ENCODE measurements at regions not wholly inside any gene's neighbourhood (a gene's known extent, or its start where the extent isn't known, plus 50 kb on each side); places are given as distances from the start of the nearest gene placed in this dataset.

- no peak overlapping the region for H3K27ac ChIP-seq
- H3K36me3 ChIP-seq = no peaks in the 10 kb centered on the region
- peaks cover 0 to 7% (median 0%) of the 10 kb centered on the region in 4 donors for H3K4me1 ChIP-seq
- H3K4me3 ChIP-seq = no peak overlapping the region
- H3K9me3 ChIP-seq = no peaks in the 10 kb centered on the region
- intact Hi-C loops (cut with DNase I; ENCODE audit: low total_unique reads) = no loop called here
- DNase-seq = no peak
- no peaks in the 10 kb centered on the region for H3K27me3 ChIP-seq
- no peak for TF ChIP-seq CTCF (IDR thresholded peaks at IDR 0.05)
Observed at GRCh38 chr6:21961226-21961625, 335.6 kb downstream of the PRL start.

DNA sequence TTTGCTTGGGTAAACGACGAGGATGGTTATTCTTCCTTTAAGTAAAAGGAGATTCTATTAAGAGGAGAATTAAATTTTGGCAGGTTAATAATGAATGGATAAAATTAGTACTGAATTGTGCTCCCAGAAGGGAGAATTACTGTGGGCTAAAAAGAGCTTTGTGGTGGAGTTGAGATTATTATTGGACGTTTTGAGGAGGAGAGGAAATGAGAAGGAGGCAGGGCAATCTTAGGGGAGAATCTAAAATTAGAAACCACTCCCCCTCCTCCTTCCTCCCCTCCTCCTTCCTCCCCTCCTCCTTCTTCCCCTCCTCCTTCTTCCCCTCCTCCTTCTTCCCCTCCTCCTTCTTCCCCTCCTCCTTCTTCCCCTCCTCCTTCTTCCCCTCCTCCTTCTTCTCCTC is 331.8 kb downstream of the PRL start:
- H3K4me3 ChIP-seq = no peak overlapping the region
- no peaks in the 10 kb centered on the region for H3K36me3 ChIP-seq
- TF ChIP-seq CTCF (IDR thresholded peaks at IDR 0.05) = no peak
- H3K27me3 ChIP-seq = no peaks in the 10 kb centered on the region
- H3K27ac ChIP-seq = no peak overlapping the region
- H3K9me3 ChIP-seq = no peaks in the 10 kb centered on the region
- peaks cover 0 to 7% (median 0%) of the 10 kb centered on the region in 4 donors for H3K4me1 ChIP-seq
- intact Hi-C loops (cut with DNase I; ENCODE audit: low total_unique reads) = no loop called here
- DNase-seq = no peak

DNA sequence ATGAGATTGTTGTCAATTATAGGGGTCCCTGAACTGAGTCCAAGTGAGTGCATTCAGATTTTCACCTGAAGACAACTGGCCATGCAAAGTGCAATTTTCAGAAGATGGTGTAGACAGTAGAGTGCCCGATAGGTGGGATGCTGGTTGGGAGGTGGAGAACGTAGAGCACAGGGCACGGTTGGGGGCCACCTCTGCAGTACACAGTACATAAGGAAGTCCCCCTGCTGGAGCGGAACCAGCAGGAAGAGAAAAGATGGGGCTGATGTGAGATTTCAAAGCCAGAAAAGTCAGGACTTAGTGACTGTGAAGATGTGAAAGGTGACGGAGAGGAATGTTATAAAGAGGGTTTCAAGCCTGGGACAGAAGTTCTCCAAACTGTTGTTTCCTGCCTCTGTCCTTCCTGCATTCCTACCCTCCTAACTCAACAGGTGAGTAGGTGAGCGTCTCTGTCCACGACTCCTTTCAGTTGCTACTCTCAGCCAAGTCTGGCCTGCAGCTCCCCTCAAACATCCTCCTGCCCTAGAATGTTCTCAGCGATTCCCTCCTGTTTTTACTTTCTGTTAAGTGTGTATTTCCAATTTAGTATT is 330.8 kb downstream of the PRL start:
- DNase-seq = no peak
- no peak overlapping the region for H3K4me3 ChIP-seq
- intact Hi-C loops (cut with DNase I; ENCODE audit: low total_unique reads) = no loop called here
- peaks cover 0 to 7% (median 0%) of the 10 kb centered on the region in 4 donors for H3K4me1 ChIP-seq
- no peaks in the 10 kb centered on the region for H3K36me3 ChIP-seq
- TF ChIP-seq CTCF (IDR thresholded peaks at IDR 0.05) = no peak
- H3K27ac ChIP-seq = no peak overlapping the region
- no peaks in the 10 kb centered on the region for H3K9me3 ChIP-seq
- H3K27me3 ChIP-seq = no peaks in the 10 kb centered on the region

GRCh38 chr6:21967056-21967974 is 329.5 kb downstream of the PRL start:
- intact Hi-C loops (cut with DNase I; ENCODE audit: low total_unique reads) = no loop called here
- H3K4me1 ChIP-seq = peaks cover 0 to 7% (median 0%) of the 10 kb centered on the region in 4 donors
- TF ChIP-seq CTCF (IDR thresholded peaks at IDR 0.05) = no peak
- no peak for DNase-seq
- no peak overlapping the region for H3K4me3 ChIP-seq
- H3K36me3 ChIP-seq = no peaks in the 10 kb centered on the region
- H3K9me3 ChIP-seq = no peaks in the 10 kb centered on the region
- no peaks in the 10 kb centered on the region for H3K27me3 ChIP-seq
- H3K27ac ChIP-seq = no peak overlapping the region

DNA sequence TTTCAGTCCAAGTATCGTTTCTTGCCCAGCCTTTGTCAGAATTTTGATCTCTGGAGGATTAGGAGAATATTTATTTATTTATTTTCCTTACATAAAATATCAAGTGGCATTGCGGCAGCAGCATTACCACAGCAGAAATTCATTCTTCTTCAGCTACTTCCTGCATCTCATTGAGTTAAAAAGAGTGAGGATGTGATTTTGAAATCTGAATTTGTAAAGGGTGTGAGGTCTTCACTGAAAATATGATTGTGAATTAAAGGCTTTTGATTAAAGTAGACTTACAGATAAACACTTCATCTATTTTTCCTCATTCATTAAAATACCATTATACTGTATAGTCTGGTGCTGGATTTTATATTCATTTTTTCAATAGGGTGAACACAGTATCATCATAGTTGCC is 328.4 kb downstream of the PRL start:
- no peak overlapping the region for H3K4me3 ChIP-seq
- intact Hi-C loops (cut with DNase I; ENCODE audit: low total_unique reads) = no loop called here
- H3K36me3 ChIP-seq = no peaks in the 10 kb centered on the region
- no peak for TF ChIP-seq CTCF (IDR thresholded peaks at IDR 0.05)
- no peak for DNase-seq
- H3K4me1 ChIP-seq = peaks cover 0 to 7% (median 0%) of the 10 kb centered on the region in 4 donors
- no peaks in the 10 kb centered on the region for H3K9me3 ChIP-seq
- no peaks in the 10 kb centered on the region for H3K27me3 ChIP-seq
- no peak overlapping the region for H3K27ac ChIP-seq
